Body of pancreas (tissue), 4 donors: ENCODE measurements at regions not wholly inside any gene's neighbourhood (a gene's known extent, or its start where the extent isn't known, plus 50 kb on each side); places are given as distances from the start of the nearest gene placed in this dataset.

Experiments
- POLR2A ChIP-seq, 3 donors: fragments of 450-650 bp; IDR thresholded peaks; one replicate each; pipeline ENCODE4 v1.6.1; 2016; ENCODE audit warnings: antibody characterized with exemption in 3 of 3, mild to moderate bottlenecking in 2 of 3
- TF ChIP-seq, protein P1 (sequence below), 7 experiments: fragments of 450-650 bp in 4 of 7; fragments of 200-600 bp in 3 of 7; sonication (generic) in 3 of 7; IDR thresholded peaks; one replicate each; pipeline ENCODE4 v1.5.1; 2016 to 2019; ENCODE audit warnings: antibody characterized with exemption in 7 of 7

DNA sequence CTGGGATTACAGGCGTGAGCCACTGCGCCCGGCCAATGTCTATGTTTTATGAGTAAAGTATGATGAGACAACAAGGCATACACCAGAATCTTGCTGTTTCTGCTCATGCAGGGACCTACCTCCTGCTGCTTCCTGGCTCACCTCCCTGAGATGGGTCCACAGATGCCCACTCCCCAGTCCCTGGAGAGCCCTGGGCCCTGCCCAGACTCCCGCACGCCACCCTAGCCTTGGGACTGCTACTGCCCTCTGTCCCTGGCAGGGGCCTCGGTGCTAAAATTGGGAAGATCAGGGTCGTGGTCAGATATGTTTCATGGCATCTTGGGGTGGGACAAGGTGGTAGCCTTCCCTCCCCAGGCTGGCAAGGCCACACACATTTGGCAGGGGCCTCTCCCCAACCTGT is 84.3 kb upstream of the BCOR start:
- no peak for TF ChIP-seq POLR2A (IDR thresholded peaks at IDR 0.05)
- TF ChIP-seq, protein P1, sequence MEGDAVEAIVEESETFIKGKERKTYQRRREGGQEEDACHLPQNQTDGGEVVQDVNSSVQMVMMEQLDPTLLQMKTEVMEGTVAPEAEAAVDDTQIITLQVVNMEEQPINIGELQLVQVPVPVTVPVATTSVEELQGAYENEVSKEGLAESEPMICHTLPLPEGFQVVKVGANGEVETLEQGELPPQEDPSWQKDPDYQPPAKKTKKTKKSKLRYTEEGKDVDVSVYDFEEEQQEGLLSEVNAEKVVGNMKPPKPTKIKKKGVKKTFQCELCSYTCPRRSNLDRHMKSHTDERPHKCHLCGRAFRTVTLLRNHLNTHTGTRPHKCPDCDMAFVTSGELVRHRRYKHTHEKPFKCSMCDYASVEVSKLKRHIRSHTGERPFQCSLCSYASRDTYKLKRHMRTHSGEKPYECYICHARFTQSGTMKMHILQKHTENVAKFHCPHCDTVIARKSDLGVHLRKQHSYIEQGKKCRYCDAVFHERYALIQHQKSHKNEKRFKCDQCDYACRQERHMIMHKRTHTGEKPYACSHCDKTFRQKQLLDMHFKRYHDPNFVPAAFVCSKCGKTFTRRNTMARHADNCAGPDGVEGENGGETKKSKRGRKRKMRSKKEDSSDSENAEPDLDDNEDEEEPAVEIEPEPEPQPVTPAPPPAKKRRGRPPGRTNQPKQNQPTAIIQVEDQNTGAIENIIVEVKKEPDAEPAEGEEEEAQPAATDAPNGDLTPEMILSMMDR (IDR thresholded peaks at IDR 0.05): no peak
